Liver (tissue), 8 donors: ENCODE measurements at regions not wholly inside any gene's neighbourhood (a gene's known extent, or its start where the extent isn't known, plus 50 kb on each side); places are given as distances from the start of the nearest gene placed in this dataset.
A peak's percentile ranks its signal among the peaks of the same experiment; 100 is the strongest.

Experiments used
- DNase-seq: peaks from one replicate; pipeline ENCODE4 v3.0.0-alpha.2; 2017; ENCODE audit warnings: low spot score
- H3K27ac ChIP-seq, 2 donors: one replicate each; pipeline ENCODE4 v1.7.0; 2013; ENCODE audit warnings: inconsistent platforms in 2 of 2, low read length in 2 of 2, control low read depth in 1 of 2, low read depth in 1 of 2, mild to moderate bottlenecking in 1 of 2
- H3K27me3 ChIP-seq, 4 donors: one replicate each; pipeline versions ENCODE4 v1.6.1 to v1.7.0; 2013; ENCODE audit warnings: low read length in 3 of 4, inconsistent platforms in 1 of 4, mild to moderate bottlenecking in 1 of 4, moderate library complexity in 1 of 4; ENCODE audit not compliant: control insufficient read depth in 4 of 4, insufficient read depth in 4 of 4
- H3K36me3 ChIP-seq, 4 donors: one replicate each; pipeline versions ENCODE4 v1.6.1 to v1.7.0; 2013; ENCODE audit warnings: low read length in 3 of 4, mild to moderate bottlenecking in 3 of 4, low read depth in 1 of 4, moderate library complexity in 1 of 4; ENCODE audit not compliant: control insufficient read depth in 4 of 4, insufficient read depth in 3 of 4
- H3K4me1 ChIP-seq, 4 donors: one replicate each; pipeline versions ENCODE4 v1.6.1 to v1.7.0; 2013; ENCODE audit warnings: low read length in 3 of 4, mild to moderate bottlenecking in 3 of 4, moderate library complexity in 1 of 4; ENCODE audit not compliant: control insufficient read depth in 4 of 4, insufficient read depth in 4 of 4
- H3K4me3 ChIP-seq, 3 donors: one replicate each; pipeline versions ENCODE4 v1.6.1 to v1.7.0; 2013; ENCODE audit warnings: low read length in 3 of 3, control low read depth in 1 of 3, low read depth in 1 of 3, mild to moderate bottlenecking in 1 of 3
- H3K9ac ChIP-seq, 2 donors: one replicate each; pipeline ENCODE4 v1.7.0; 2013; ENCODE audit warnings: low read length in 2 of 2, mild to moderate bottlenecking in 2 of 2, moderate library complexity in 2 of 2, control low read depth in 1 of 2, low read depth in 1 of 2
- H3K9me3 ChIP-seq, 4 donors: one replicate each; pipeline versions ENCODE4 v1.6.1 to v1.7.0; 2013; ENCODE audit warnings: low read length in 3 of 4; ENCODE audit not compliant: control insufficient read depth in 4 of 4
- CTCF ChIP-seq: fragments of 150-350 bp; IDR thresholded peaks from 2 replicates; pipeline ENCODE4 v1.5.1; 2017; ENCODE audit warnings: improper control_type of control experiment, low read depth, low read length; ENCODE audit not compliant: missing input control
- EGR1 ChIP-seq, 2 donors: IDR thresholded peaks; 2 replicates each; pipeline ENCODE4 v1.6.1; 2016 to 2018; ENCODE audit warnings: antibody characterized with exemption in 2 of 2, low read depth in 2 of 2
- FOXA1 ChIP-seq: IDR thresholded peaks from 2 replicates; pipeline ENCODE4 v1.6.1; 2016; ENCODE audit warnings: antibody characterized with exemption
- FOXA2 ChIP-seq: IDR thresholded peaks from 2 replicates; pipeline ENCODE4 v1.6.1; 2016; ENCODE audit warnings: antibody characterized with exemption
- GABPA ChIP-seq, 2 donors: IDR thresholded peaks in 1 of 2; conservative IDR thresholded peaks in 1 of 2; 2 replicates each; pipeline ENCODE4 v1.6.1; 2016; ENCODE audit warnings: antibody characterized with exemption in 2 of 2, mild to moderate bottlenecking in 1 of 2, moderate library complexity in 1 of 2
- HNF4A ChIP-seq, 2 donors: conservative IDR thresholded peaks; 2 replicates each; pipeline ENCODE4 v1.6.1; 2016; ENCODE audit warnings: antibody characterized with exemption in 2 of 2, mild to moderate bottlenecking in 2 of 2
- JUND ChIP-seq, 2 donors: IDR thresholded peaks; 2 replicates each; pipeline ENCODE4 v1.6.1; 2016; ENCODE audit warnings: antibody characterized with exemption in 2 of 2
- MAX ChIP-seq: IDR thresholded peaks from 2 replicates; pipeline ENCODE4 v1.6.1; 2016; ENCODE audit warnings: antibody characterized with exemption
- NR2F2 ChIP-seq: IDR thresholded peaks from 2 replicates; pipeline ENCODE4 v1.6.1; 2016; ENCODE audit warnings: antibody characterized with exemption
- RAD21 ChIP-seq, 2 donors: IDR thresholded peaks; 2 replicates each; pipeline ENCODE4 v1.6.1; 2016; ENCODE audit warnings: antibody characterized with exemption in 2 of 2, mild to moderate bottlenecking in 2 of 2
- SP1 ChIP-seq: IDR thresholded peaks from 2 replicates; pipeline ENCODE4 v1.6.1; 2018; ENCODE audit warnings: antibody characterized with exemption, mild to moderate bottlenecking
- TAF1 ChIP-seq: conservative IDR thresholded peaks from 2 replicates; pipeline ENCODE4 v1.6.1; 2016; ENCODE audit warnings: antibody characterized with exemption, mild to moderate bottlenecking
- YY1 ChIP-seq: IDR thresholded peaks from 2 replicates; pipeline ENCODE4 v1.6.1; 2016; ENCODE audit warnings: antibody characterized with exemption, mild to moderate bottlenecking
- ZBTB33 ChIP-seq: IDR thresholded peaks from 2 replicates; pipeline ENCODE4 v1.6.1; 2016; ENCODE audit warnings: antibody characterized with exemption
- WGBS: extraction: QIAGEN DNeasy Blood & Tissue Kit; methylation state at CpG from one replicate; pipeline ENCODE4 v1.1.7; 2013; 5-methylcytosine and 5-hydroxymethylcytosine counted together
- donor health status: healthy.
- donor health status: healthy.
- donor health status: healthy.
- donor health status: healthy.
- donor health status: healthy.

GRCh38 chr15:98075441-98075840, 114.9 kb downstream of the ARRDC4 start:
- Histone ChIP-seq H3K27ac (no peak overlapping the region), H3K4me1 (no peaks in the 10 kb centered on the region), H3K36me3 (no peaks in the 10 kb centered on the region), H3K9ac (no peak overlapping the region), H3K9me3 (no peaks in the 10 kb centered on the region), H3K27me3 (no peaks in the 10 kb centered on the region), H3K4me3 (no peak overlapping the region)
- DNase-seq = no peak
- TF ChIP-seq MAX = no peak
- TF ChIP-seq SP1 = no peak
- no peak for TF ChIP-seq ZBTB33
- TF ChIP-seq JUND (IDR thresholded peaks at IDR 0.05) = no peak
- no peak for TF ChIP-seq CTCF
- no peak for TF ChIP-seq RAD21 (IDR thresholded peaks at IDR 0.05)

- H3K9me3 ChIP-seq = no peaks in the 10 kb centered on the region
- no peaks in the 10 kb centered on the region for H3K36me3 ChIP-seq
- no peak overlapping the region for H3K4me3 ChIP-seq
- WGBS = 74% methylated on average over 8 of the region's 8 CpGs
- TF ChIP-seq HNF4A (conservative IDR thresholded peaks at IDR 0.05) (no peak), FOXA1 (no peak), NR2F2 (peak; percentile 16), YY1 (no peak)
- DNase-seq = no peak
- no peak overlapping the region for H3K9ac ChIP-seq
- H3K27me3 ChIP-seq = no peaks in the 10 kb centered on the region
- no peak overlapping the region for H3K27ac ChIP-seq
- no peaks in the 10 kb centered on the region for H3K4me1 ChIP-seq
Observed at GRCh38 chr15:98076021-98076816, 115.7 kb downstream of the ARRDC4 start.

- Histone ChIP-seq H3K27ac (no peak overlapping the region), H3K27me3 (no peaks in the 10 kb centered on the region), H3K9me3 (no peaks in the 10 kb centered on the region), H3K4me1 (no peaks in the 10 kb centered on the region), H3K9ac (no peak overlapping the region), H3K4me3 (no peak overlapping the region), H3K36me3 (no peaks in the 10 kb centered on the region)
- 87% methylated on average over 8 of the region's 8 CpGs for WGBS
- no peak for DNase-seq
- TF ChIP-seq NR2F2 (no peak), EGR1 (IDR thresholded peaks at IDR 0.05; ENCODE audit: low read depth in 2 of 2) (no peak), RAD21 (IDR thresholded peaks at IDR 0.05) (no peak), CTCF (no peak), MAX (no peak), FOXA2 (no peak), ZBTB33 (no peak), GABPA (IDR thresholded peaks at IDR 0.05 in 1 of 2, conservative IDR thresholded peaks at IDR 0.05 in 1 of 2) (no peak), TAF1 (no peak), HNF4A (conservative IDR thresholded peaks at IDR 0.05) (no peak), JUND (IDR thresholded peaks at IDR 0.05) (no peak)
Observed at GRCh38 chr15:98077186-98077585, 116.7 kb downstream of the ARRDC4 start.
